ENCODE measurements at regions not wholly inside any gene's neighbourhood (a gene's known extent, or its start where the extent isn't known, plus 50 kb on each side); places are given as distances from the start of the nearest gene placed in this dataset.

DNA sequence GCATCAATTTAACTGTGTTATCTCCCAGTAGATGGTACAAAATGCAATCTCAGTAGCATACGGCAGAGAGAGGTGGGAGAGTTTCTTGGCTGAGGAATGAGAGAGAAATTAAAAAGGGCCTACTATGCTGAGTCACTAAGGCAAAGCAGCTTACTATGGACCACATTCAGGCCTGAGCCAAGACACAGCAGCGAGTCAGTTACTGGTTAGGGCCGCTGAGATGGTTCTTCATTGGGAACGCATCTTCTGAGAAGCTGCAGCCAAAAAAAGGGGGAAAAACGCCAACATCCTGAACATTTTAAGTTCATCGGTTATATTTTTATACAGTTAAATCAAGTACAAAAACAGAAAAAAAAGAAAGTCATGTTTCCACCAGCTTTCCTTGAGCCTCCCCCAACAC lies 61.1 kb upstream of the BDNF start:
- no peak for DNase-seq

DNA sequence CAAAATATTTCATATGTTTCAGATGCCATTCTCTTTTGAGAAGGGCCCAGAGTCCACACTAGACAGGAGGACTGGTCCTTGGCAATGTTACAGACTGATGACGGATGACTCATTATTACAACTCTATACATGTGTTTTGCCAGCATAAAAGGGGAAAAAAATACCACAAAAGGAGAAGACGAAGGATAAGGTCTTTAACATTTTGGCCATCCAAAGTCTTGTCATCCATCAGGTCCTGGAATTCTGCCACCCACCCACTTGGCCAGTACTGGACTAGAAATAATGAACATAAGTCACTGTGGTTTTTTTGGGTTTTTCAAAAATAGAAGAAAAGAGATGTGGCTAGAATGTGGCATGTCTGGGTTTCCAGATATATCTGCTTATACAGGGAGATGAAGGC lies 57.7 kb upstream of the BDNF start:
- no peak for DNase-seq

DNA sequence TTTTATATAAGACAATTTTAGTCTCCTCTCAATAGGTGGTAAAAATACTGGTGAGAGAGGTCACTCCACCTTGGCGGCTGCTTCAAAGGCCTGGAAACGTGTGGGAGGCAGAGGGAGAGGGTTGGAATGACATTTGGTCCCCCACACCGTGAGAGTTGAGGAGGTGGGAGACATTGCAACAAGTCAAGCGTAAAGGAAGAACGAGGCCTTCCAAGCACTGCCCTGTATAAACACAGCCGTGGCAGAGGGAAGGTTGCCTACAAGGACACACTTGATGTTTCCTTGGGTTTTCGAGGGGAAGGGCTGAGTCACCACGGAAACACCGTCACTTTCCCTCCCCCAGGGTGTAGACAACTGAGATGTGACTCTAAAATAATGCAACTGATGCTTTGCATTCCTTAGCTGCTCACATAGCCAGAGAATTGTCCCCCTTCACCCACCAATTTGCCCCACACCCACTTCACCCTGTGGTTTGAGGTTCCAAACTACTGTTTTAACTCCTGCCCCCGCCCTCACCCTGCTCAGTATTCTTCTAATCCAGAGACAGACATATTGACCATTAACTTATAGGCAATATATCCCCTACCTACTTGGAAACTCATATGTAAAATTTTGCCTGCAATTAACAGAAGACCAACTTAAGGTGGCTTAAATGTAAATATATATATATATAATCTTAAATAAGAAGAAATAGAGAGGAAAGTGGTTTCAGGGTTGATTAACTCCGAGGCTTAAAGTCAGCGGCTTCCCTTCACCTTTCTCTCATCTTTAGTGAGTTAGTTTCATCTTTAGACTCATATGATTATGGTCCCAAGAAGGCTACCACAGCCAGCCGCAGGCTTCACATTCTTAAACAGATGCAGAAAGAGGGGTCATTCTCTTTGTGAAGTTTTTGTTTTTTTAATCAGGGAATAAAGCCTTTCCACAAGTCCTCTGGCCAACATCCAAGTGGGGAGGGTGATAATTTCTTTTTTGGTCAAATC lies 54.1 kb upstream of the BDNF start:
- no peak for DNase-seq

Data from GF-D8 (cell line).